ENCODE measurements at regions not wholly inside any gene's neighbourhood (a gene's known extent, or its start where the extent isn't known, plus 50 kb on each side); places are given as distances from the start of the nearest gene placed in this dataset.

- Histone ChIP-seq H3K4me2 (replicated peaks; ENCODE audit: low read depth, low read length, poor library complexity, severe bottlenecking) (no peak overlapping the region), H3K4me3 (ENCODE audit: control extremely low read depth in 1 of 5, extremely low read depth in 1 of 5, insufficient read depth in 1 of 5, low read depth in 2 of 5, low read length in 4 of 5) (no peak overlapping the region), H3K36me3 (replicated peaks in 1 of 2; ENCODE audit: control extremely low read depth in 1 of 2, control insufficient read depth in 1 of 2, extremely low read depth in 1 of 2, insufficient read depth in 2 of 2, low read length in 1 of 2) (no peaks in the 10 kb centered on the region), H3K79me2 (ENCODE audit: control insufficient read depth, insufficient read depth, low read length) (no peaks in the 10 kb centered on the region), H3K9me3 (ENCODE audit: control extremely low read depth in 1 of 3, control insufficient read depth in 2 of 3, insufficient read depth in 1 of 3, low read length in 2 of 3) (no peaks in the 10 kb centered on the region), H3K27me3 (replicated peaks in 1 of 4; ENCODE audit: control extremely low read depth in 1 of 4, control insufficient read depth in 3 of 4, insufficient read depth in 4 of 4, low read length in 3 of 4) (no peaks in the 10 kb centered on the region), H3K27ac (ENCODE audit: low read length in 2 of 2) (no peak overlapping the region), H3K4me1 (ENCODE audit: control insufficient read depth in 2 of 2, insufficient read depth in 2 of 2, low read length in 2 of 2) (no peaks in the 10 kb centered on the region), H3K9ac (ENCODE audit: low read length) (no peak overlapping the region), H4K20me1 (ENCODE audit: control insufficient read depth, insufficient read depth, low read length, poor library complexity, severe bottlenecking) (no peaks in the 10 kb centered on the region), H2AFZ (ENCODE audit: insufficient read depth, low read depth, low read length, poor library complexity, severe bottlenecking) (no peak overlapping the region)
- TF ChIP-seq EZH2 (IDR thresholded peaks at IDR 0.05; ENCODE audit: borderline replicate concordance, insufficient read depth, low read depth, low read length, poor library complexity, severe bottlenecking) (no peak), CTCF (IDR thresholded peaks at IDR 0.05) (no peak)
- ATAC-seq (ENCODE audit: low read depth) (no peak), DNase-seq (no peak)
- ChIA-PET POLR2A (no interaction called here), CTCF (no interaction called here)
- intact Hi-C loops (cut with micrococcal nuclease), result no loop called here
- 94% methylated on average over 2 of the region's 3 CpGs for WGBS (ENCODE audit: insufficient coverage)
- no peaks in the 10 kb centered on the region for H3K9me3 Mint-ChIP-seq (ENCODE audit: insufficient read depth)
- H3K4me3 Mint-ChIP-seq, result no peak overlapping the region
- peaks cover 11% of the 10 kb centered on the region for H3K27me3 Mint-ChIP-seq
- no peaks in the 10 kb centered on the region for H3K4me1 Mint-ChIP-seq
- H3K27ac Mint-ChIP-seq, result no peak overlapping the region
These were observed 301.1 kb upstream of the KAZN start for GRCh38 chr1:14297356-14297755.

GRCh38 chr1:14298806-14299205 is 299.7 kb upstream of the KAZN start:
- WGBS (ENCODE audit: insufficient coverage), result 76% methylated on average over 4 of the region's 5 CpGs
- no peak for DNase-seq
- Histone ChIP-seq H3K9ac (ENCODE audit: low read length) (no peak overlapping the region), H3K36me3 (replicated peaks in 1 of 2; ENCODE audit: control extremely low read depth in 1 of 2, control insufficient read depth in 1 of 2, extremely low read depth in 1 of 2, insufficient read depth in 2 of 2, low read length in 1 of 2) (no peaks in the 10 kb centered on the region), H3K27me3 (replicated peaks in 1 of 4; ENCODE audit: control extremely low read depth in 1 of 4, control insufficient read depth in 3 of 4, insufficient read depth in 4 of 4, low read length in 3 of 4) (no peaks in the 10 kb centered on the region), H3K4me2 (replicated peaks; ENCODE audit: low read depth, low read length, poor library complexity, severe bottlenecking) (no peak overlapping the region), H3K79me2 (ENCODE audit: control insufficient read depth, insufficient read depth, low read length) (no peaks in the 10 kb centered on the region), H2AFZ (ENCODE audit: insufficient read depth, low read depth, low read length, poor library complexity, severe bottlenecking) (no peak overlapping the region), H4K20me1 (ENCODE audit: control insufficient read depth, insufficient read depth, low read length, poor library complexity, severe bottlenecking) (no peaks in the 10 kb centered on the region), H3K4me1 (ENCODE audit: control insufficient read depth in 2 of 2, insufficient read depth in 2 of 2, low read length in 2 of 2) (no peaks in the 10 kb centered on the region), H3K9me3 (ENCODE audit: control extremely low read depth in 1 of 3, control insufficient read depth in 2 of 3, insufficient read depth in 1 of 3, low read length in 2 of 3) (no peaks in the 10 kb centered on the region), H3K27ac (ENCODE audit: low read length in 2 of 2) (no peak overlapping the region), H3K4me3 (ENCODE audit: control extremely low read depth in 1 of 5, extremely low read depth in 1 of 5, insufficient read depth in 1 of 5, low read depth in 2 of 5, low read length in 4 of 5) (no peak overlapping the region)
- no peak for ATAC-seq (ENCODE audit: low read depth)
- Mint-ChIP-seq H3K9me3 (ENCODE audit: insufficient read depth) (no peaks in the 10 kb centered on the region), H3K4me1 (no peaks in the 10 kb centered on the region), H3K27me3 (peaks cover 19% of the 10 kb centered on the region), H3K4me3 (no peak overlapping the region), H3K27ac (no peak overlapping the region)
- ChIA-PET CTCF (no interaction called here), POLR2A (no interaction called here)
- TF ChIP-seq CTCF (IDR thresholded peaks at IDR 0.05) (no peak), EZH2 (IDR thresholded peaks at IDR 0.05; ENCODE audit: borderline replicate concordance, insufficient read depth, low read depth, low read length, poor library complexity, severe bottlenecking) (no peak)
- intact Hi-C loops (cut with micrococcal nuclease), result no loop called here

Data from B cell (primary cell).